Hematopoietic multipotent progenitor cell treated with erythropoietin and hydrocortisone succinate and interleukin-3 and kit ligand, for 4 days (in vitro differentiated cells): ENCODE measurements at regions not wholly inside any gene's neighbourhood (a gene's known extent, or its start where the extent isn't known, plus 50 kb on each side); places are given as distances from the start of the nearest gene placed in this dataset.

Source experiments
- DNase-seq: peaks from one replicate; pipeline ENCODE4 v3.0.0-alpha.2; 2015

DNA sequence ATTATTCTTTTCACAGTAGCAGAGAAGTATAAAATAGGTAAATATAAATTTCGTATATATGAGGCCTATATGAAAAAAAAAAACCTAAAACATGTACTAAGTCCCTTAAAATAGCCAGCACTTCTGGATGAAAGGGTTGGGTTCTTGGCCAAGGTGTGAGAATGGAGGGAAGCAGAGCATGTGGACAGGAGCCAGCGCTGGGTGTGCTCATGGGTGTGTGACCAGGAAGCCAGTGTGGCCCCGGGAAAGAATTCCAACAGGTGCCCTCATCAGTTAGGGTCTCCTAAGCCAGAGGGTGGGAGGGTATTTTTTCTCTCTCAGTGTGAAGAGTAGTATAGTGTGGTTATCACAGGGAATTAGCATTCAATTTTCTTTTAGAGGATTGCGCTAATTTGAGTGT, 401.9 kb upstream of the IGFBP3 start:
- DNase-seq = no peak

DNA sequence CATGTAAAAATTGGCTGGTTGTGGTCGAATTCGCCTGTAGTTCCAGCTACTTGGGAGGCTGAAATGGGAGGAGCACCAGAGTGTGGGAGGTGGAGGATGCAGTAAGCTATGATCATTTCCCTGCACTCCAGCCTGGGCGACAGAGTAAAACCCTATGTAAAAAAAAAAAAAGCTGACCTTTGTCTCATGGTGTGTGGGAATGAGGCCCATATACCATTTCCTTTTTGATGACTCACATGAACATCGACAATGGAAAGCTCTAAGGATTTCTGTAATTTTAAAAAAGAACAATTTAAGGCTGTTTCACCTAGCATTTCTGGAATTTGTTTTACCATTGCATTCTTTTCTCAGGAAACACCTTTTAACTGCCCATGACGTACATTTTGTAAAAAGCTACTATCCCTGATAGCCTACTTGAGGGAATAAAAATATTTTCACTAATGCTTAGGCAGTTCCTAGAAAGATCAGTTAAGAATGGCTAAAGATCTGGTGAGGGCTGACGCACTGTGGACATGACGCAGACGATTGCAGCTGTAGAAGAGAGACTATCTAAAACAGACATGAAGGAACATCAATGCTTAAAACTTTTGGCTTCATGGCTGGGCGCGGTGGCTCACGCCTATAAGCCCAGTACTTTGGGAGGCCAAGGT, 400.6 kb upstream of the IGFBP3 start:
- DNase-seq = no peak

- DNase-seq = no peak
These were observed 399.9 kb upstream of the IGFBP3 start for GRCh38 chr7:46320956-46321355.

DNA sequence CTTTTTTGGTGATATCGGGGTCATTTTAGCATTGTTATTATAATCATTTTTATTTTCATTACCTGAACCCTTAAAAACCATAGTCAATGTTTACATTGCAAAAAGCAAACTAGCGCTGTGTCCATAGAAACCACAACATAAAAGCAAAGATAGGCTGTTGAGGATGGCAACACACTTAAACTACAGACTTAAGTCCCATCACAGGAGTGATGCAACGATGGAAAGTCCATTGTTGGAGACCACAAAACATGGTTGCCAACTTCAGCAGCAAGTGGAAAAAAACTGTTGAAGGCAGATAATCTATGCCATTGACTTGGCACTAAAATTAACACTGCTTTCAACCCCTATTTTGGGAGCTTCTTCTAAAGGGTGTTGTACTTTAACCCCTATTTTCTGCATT, 398.8 kb upstream of the IGFBP3 start:
- no peak for DNase-seq

- DNase-seq = no peak
These were observed 397.2 kb upstream of the IGFBP3 start for GRCh38 chr7:46318276-46318675.

- no peak for DNase-seq
These were observed 396.2 kb upstream of the IGFBP3 start for GRCh38 chr7:46317256-46317655.

- DNase-seq = no peak
These were observed 394.8 kb upstream of the IGFBP3 start for GRCh38 chr7:46315891-46316290.

DNA sequence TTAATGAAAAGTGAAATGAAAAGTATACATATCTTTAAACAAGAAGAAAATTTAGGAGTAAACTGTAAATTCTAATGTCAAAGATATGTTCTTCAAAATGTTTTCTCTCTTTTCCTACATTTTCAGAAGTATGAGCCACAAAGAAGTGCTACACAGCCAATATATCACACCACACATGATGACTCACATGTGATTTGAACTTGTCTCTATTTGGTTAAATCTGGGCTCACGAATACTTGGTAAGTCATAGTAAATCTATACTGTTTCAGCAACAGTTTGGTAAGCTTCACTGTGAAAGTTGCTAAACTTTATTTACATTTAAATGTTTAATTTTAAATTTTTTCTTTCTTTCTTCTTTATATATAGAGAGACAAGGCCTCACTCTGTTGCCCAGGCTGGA, 380.6 kb upstream of the IGFBP3 start:
- DNase-seq = no peak

- no peak for DNase-seq
These were observed 376.4 kb upstream of the IGFBP3 start for GRCh38 chr7:46297515-46297914.

GRCh38 chr7:46296526-46296925, 375.5 kb upstream of the IGFBP3 start:
- DNase-seq = no peak

DNA sequence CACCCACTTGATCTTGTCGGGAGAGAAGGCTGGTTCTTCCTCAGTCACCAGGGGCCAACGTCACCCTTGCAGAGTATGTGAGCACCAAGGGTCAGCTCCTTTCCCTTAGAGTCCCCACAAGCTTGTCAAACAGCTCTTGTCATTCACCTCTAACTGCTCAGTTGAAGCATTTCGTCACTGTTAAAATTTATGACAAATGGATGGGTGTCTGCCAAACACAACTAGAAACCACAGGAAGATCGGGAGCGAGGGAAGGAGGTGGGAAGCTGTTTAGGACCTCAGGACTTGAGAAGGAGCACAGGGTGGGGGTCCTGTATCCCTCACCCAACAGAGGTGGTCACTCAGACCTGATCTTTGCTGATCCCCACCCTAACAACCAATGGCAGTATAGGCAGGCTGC, 373.3 kb upstream of the IGFBP3 start:
- DNase-seq = no peak

DNA sequence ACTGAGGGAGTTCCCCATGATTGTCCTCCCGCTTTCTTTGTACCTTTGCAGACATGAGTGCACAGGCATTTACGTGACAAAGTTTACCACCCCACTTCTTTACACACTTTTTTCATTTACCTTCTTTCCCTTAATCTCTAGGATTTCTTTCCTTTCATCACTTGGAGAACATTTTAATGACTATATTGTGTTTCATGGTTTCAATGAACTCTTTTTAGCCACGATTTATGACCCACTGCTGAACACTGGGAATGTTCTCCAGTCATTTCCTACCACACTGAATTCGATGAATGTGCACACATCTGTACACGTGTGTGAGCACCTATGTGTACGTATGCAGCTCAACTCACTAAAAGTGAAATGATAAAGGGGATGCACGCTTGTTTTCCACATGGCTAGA, 371.7 kb upstream of the IGFBP3 start:
- DNase-seq = no peak

- no peak for DNase-seq
These were observed 370.6 kb upstream of the IGFBP3 start for GRCh38 chr7:46291601-46292150.

DNA sequence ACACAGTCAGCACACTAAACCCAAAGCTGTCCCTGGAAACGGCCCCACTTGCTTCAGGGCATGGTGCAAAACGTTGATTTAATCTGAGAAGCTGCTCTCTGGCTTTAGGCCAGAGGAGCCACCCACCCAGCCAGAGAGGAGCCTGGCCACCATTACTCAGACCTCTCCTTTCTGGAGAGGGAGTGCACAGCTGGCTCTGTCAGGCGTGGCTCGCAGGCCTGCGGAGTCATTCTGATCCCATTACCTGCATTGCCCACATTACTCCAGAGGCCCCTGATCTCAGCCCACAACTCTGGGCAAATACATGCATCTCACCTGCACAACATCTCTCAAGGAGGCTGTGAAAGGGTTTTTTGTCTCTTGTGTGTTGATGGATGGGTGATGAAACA, 370.0 kb upstream of the IGFBP3 start:
- no peak for DNase-seq

- DNase-seq = no peak
These were observed 369.4 kb upstream of the IGFBP3 start for GRCh38 chr7:46290374-46291049.

- DNase-seq = no peak
These were observed 367.8 kb upstream of the IGFBP3 start for GRCh38 chr7:46288861-46289260.

DNA sequence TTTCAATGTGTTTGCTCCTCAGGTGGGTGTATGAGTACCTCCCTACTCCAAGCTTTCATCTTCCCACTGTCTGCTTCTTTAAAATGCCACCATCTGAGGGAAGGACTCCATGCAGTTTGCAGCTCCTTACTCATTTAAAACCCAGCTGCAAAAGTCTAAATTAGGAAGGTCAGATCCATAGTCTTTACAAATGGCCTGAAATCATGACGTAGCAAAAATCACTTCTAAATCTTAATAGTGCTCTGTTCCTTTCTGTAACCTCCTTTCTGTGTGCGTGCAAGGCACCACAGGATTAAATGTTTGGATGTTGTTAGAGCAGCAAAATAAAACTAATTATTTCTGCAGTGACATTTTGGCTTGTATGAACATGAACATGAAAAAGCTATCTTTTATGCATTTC, 366.9 kb upstream of the IGFBP3 start:
- DNase-seq = no peak

- no peak for DNase-seq
These were observed 365.9 kb upstream of the IGFBP3 start for GRCh38 chr7:46286957-46287356.

DNA sequence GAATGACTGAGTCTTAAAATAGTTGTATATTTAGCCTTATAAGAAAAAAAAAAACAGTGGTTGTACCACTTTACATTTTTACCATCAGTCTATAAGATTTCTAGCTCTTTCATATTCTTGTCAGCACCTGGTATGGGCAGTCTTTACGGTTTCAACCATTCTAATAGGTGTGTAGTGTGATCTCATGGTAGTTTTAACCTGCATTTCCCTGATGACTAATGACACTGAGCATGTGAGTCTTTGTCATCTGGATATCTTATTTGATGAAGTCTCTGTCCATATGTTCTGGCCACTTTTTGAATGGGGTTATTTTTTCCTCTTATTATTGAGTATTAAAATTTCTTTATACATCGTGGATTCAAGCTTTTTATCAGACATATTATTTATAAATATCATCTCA, 365.3 kb upstream of the IGFBP3 start:
- no peak for DNase-seq

DNA sequence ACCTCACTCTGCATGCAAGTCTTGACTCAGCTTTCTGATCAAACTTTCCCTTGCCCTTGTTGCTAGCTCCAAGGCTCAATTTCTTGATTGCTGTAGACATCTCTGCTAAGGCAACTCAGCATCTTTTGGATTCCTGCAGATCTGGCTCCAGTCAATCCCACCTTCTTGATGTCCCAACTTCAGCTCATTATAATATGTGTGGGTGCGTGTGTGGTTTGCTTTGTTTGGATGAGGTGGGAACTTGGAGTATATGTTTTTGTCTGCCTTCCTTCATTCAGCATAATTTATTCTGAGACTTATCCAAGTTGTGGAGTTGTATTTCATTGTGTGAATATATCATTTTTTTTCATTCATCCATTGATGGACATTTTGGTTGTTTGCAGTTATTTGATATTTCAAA, 364.8 kb upstream of the IGFBP3 start:
- DNase-seq = no peak

DNA sequence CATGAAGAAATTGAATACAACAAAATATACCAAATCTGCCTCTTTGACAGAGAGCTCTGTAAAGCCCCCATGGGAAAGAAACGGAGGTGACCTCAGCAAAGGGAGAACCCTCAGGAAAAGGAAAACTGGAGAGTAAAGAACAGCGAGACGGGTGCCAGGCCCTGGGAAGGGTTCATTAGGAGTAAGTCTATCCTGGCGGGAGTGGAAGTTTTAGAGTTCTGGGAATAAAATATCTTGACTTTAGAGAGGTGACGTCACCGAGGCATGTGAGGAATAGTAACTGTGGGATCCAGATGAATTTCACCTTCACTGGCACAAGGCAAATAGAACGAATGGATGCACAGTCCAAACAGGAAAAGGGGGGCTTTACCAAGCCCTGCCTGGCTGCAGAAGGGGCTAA, 362.8 kb upstream of the IGFBP3 start:
- no peak for DNase-seq

DNA sequence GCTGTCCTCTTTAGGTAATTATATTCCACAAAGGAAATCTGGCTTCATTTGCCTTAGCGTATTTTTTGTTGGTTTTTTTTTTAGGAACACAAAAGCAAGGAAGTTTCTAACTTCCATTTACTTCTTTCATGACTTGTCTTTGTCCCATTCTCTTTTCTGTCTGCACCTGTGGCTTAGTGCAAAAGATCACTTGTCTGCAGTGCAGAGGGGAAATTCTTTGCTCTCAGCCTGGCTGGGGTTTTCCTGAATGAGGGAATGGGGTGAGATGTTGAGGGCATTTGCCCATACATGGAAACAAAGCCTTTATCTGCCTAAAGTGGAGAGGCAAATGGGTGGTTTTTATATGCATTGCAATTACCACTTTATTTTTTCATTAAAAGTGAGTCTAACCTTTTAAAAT, 361.1 kb upstream of the IGFBP3 start:
- DNase-seq = no peak

DNA sequence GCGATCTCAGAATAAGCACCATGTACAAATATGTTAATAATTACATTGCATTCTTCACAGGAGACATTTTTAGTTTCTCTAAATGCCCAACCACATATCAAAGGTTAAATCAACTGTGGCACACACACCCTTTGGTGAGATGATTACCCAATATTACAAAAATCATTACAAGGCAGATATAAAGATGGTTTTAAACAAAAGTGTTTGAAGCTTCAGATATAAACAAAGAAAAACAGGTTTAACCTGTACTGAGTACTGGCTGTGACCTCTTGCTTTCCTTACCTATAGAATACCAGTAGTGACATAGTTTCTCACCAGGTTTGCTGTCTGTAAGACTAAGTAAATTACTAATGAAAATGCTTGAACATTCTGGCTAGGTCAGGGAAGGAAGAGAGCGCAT, 360.0 kb upstream of the IGFBP3 start:
- no peak for DNase-seq

GRCh38 chr7:46279290-46279689, 358.2 kb upstream of the IGFBP3 start:
- DNase-seq = no peak

DNA sequence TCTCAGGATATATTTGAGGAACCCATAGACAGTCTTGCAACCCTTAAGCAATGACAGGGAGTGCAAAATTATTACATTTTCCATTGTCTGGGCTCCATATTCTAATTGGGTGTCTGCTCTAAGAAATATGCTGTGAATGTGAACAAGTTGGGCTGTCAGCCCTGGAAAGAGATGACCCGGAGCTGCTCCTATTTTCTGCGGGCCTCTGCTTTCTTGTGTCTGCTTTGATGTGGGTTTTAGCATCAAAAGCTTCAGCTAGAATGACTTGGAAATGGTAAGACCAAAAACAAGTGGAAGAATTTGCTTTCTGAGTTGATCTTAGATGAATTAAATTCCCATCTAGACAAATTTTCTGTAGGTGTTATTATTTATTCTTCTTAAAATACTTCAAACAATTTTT, 343.6 kb upstream of the IGFBP3 start:
- no peak for DNase-seq
